IPS-20b (cell line): ENCODE measurements at regions not wholly inside any gene's neighbourhood (a gene's known extent, or its start where the extent isn't known, plus 50 kb on each side); places are given as distances from the start of the nearest gene placed in this dataset.

Source experiments
- H3K27ac ChIP-seq: one replicate; pipeline ENCODE4 v1.5.1; 2013; ENCODE audit warnings: low read length
- H3K27me3 ChIP-seq: 2 replicates; pipeline ENCODE4 v1.6.1; 2013; ENCODE audit warnings: mild to moderate bottlenecking, low read length, inconsistent platforms; ENCODE audit not compliant: insufficient read depth
- H3K36me3 ChIP-seq: 2 replicates; pipeline ENCODE4 v1.6.1; 2013; ENCODE audit warnings: low read depth, mild to moderate bottlenecking, inconsistent platforms, low read length, moderate library complexity; ENCODE audit not compliant: insufficient read depth
- H3K4me1 ChIP-seq: 2 replicates; pipeline ENCODE4 v1.6.1; 2013; ENCODE audit warnings: mild to moderate bottlenecking, control low read depth, inconsistent platforms, low read length, moderate library complexity; ENCODE audit not compliant: insufficient read depth
- H3K4me3 ChIP-seq: 2 replicates; pipeline ENCODE4 v1.5.1; 2013; ENCODE audit warnings: mild to moderate bottlenecking, low read length, inconsistent platforms
- H3K9ac ChIP-seq: 2 replicates; pipeline ENCODE4 v1.6.1; 2013; ENCODE audit warnings: low read depth, mild to moderate bottlenecking, inconsistent platforms, low read length, moderate library complexity
- H3K9me3 ChIP-seq: 2 replicates; pipeline ENCODE4 v1.6.1; 2013; ENCODE audit warnings: mild to moderate bottlenecking, low read depth, low read length, inconsistent platforms; ENCODE audit not compliant: insufficient read depth

GRCh38 chr2:59703796-59704195 is 849.7 kb downstream of the BCL11A start:
- Histone ChIP-seq H3K9me3 (no peaks in the 10 kb centered on the region), H3K36me3 (no peaks in the 10 kb centered on the region), H3K4me1 (no peaks in the 10 kb centered on the region), H3K4me3 (no peak overlapping the region), H3K27me3 (no peaks in the 10 kb centered on the region), H3K9ac (no peak overlapping the region), H3K27ac (no peak overlapping the region)

DNA sequence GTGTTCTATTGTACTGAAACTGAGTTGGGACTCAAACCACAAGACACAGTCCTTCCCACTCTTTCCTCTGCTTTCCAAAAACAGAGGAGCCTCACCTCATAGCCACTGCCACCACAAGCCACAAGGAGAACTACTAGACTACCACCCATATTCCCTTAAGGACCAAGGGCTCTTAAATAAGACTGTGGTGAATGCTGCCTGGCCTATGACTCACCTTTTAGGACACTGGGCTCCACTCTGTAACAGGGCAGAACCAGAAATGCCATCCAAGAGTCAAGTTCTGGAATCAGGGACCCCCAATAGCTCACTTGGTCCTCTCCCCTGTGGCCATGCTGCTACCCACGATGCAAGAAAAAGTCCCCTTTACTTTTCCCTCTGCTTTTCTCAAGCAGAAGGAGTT is 851.4 kb downstream of the BCL11A start:
- H3K4me1 ChIP-seq, result no peaks in the 10 kb centered on the region
- H3K36me3 ChIP-seq, result no peaks in the 10 kb centered on the region
- no peak overlapping the region for H3K9ac ChIP-seq
- no peak overlapping the region for H3K4me3 ChIP-seq
- no peaks in the 10 kb centered on the region for H3K27me3 ChIP-seq
- H3K9me3 ChIP-seq, result no peaks in the 10 kb centered on the region
- H3K27ac ChIP-seq, result no peak overlapping the region

- H3K9ac ChIP-seq, result no peak overlapping the region
Measured at GRCh38 chr2:59701271-59701994, 852.0 kb downstream of the BCL11A start.

GRCh38 chr2:59694176-59694575 is 859.3 kb downstream of the BCL11A start:
- Histone ChIP-seq H3K4me1 (no peaks in the 10 kb centered on the region), H3K36me3 (no peaks in the 10 kb centered on the region), H3K9ac (no peak overlapping the region), H3K27ac (no peak overlapping the region), H3K9me3 (no peaks in the 10 kb centered on the region; the same call in 1 of the 2 replicates), H3K4me3 (no peak overlapping the region), H3K27me3 (no peaks in the 10 kb centered on the region)

More at GRCh38 chr2:59701271-59701994, 852.0 kb downstream of the BCL11A start:
- H3K27me3 ChIP-seq, result no peaks in the 10 kb centered on the region
- no peaks in the 10 kb centered on the region for H3K4me1 ChIP-seq
- no peaks in the 10 kb centered on the region for H3K9me3 ChIP-seq
- H3K4me3 ChIP-seq, result no peak overlapping the region
- H3K36me3 ChIP-seq, result no peaks in the 10 kb centered on the region
- H3K27ac ChIP-seq, result no peak overlapping the region

DNA sequence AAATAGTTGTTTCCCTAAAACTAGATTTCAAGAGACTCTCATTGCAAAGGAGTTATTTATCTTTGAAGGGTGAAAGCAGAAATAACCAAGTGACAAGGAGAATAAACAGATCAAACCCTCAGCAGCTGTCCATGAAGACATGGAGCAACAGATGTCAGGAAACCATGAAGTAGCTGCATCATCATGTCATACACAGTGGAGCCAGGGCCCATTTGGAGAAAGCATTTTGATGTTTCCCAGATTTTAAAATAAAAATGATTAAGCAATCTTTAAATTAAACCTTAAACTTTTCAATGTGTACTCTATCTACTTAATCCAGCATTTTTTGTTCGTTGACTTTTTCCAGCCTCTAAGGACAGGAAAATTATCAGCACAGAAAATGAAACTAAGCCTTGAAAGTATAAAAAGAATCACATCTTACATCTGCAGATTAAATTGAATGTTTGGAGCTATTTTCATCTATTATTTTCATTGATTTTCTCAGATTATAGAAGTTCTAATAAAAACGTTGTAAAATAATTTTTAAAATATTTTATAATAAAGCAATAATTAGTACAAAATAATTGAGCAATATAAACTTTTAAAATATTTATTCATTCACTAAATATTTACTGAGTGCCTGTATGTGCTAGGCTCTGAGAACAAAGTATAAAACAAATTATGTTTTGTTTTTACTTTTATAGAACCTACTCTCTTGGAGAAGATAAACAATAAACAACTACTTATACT is 860.1 kb downstream of the BCL11A start:
- H3K27me3 ChIP-seq, result no peaks in the 10 kb centered on the region
- H3K9me3 ChIP-seq, result no peaks in the 10 kb centered on the region; the same call in 1 of the 2 replicates
- H3K27ac ChIP-seq, result no peak overlapping the region
- no peak overlapping the region for H3K4me3 ChIP-seq
- H3K9ac ChIP-seq, result no peak overlapping the region
- no peaks in the 10 kb centered on the region for H3K4me1 ChIP-seq
- H3K36me3 ChIP-seq, result no peaks in the 10 kb centered on the region

GRCh38 chr2:59691518-59692190 is 861.8 kb downstream of the BCL11A start:
- Histone ChIP-seq H3K27ac (no peak overlapping the region), H3K9ac (no peak overlapping the region), H3K36me3 (no peaks in the 10 kb centered on the region), H3K4me1 (no peaks in the 10 kb centered on the region), H3K4me3 (no peak overlapping the region), H3K27me3 (no peaks in the 10 kb centered on the region), H3K9me3 (no peaks in the 10 kb centered on the region; the same call in 1 of the 2 replicates)

GRCh38 chr2:59690849-59691248 is 862.6 kb downstream of the BCL11A start:
- Histone ChIP-seq H3K4me3 (no peak overlapping the region), H3K9me3 (no peaks in the 10 kb centered on the region; the same call in 1 of the 2 replicates), H3K27me3 (no peaks in the 10 kb centered on the region), H3K36me3 (no peaks in the 10 kb centered on the region), H3K9ac (no peak overlapping the region), H3K4me1 (no peaks in the 10 kb centered on the region), H3K27ac (no peak overlapping the region)

- Histone ChIP-seq H3K9ac (no peak overlapping the region), H3K4me3 (no peak overlapping the region), H3K27me3 (no peaks in the 10 kb centered on the region), H3K36me3 (no peaks in the 10 kb centered on the region), H3K9me3 (no peaks in the 10 kb centered on the region), H3K4me1 (no peaks in the 10 kb centered on the region), H3K27ac (no peak overlapping the region)
Measured at GRCh38 chr2:59684771-59685166, 868.7 kb downstream of the BCL11A start.

- H3K27ac ChIP-seq, result no peak overlapping the region
- no peaks in the 10 kb centered on the region for H3K4me1 ChIP-seq
- H3K36me3 ChIP-seq, result no peaks in the 10 kb centered on the region
- H3K27me3 ChIP-seq, result no peaks in the 10 kb centered on the region
- H3K4me3 ChIP-seq, result no peak overlapping the region
- H3K9ac ChIP-seq, result no peak overlapping the region
- H3K9me3 ChIP-seq, result no peaks in the 10 kb centered on the region
Measured at GRCh38 chr2:59684116-59684770, 869.2 kb downstream of the BCL11A start.

GRCh38 chr2:59680863-59681262 is 872.6 kb downstream of the BCL11A start:
- H3K27ac ChIP-seq, result no peak overlapping the region
- H3K36me3 ChIP-seq, result no peaks in the 10 kb centered on the region
- no peak overlapping the region for H3K9ac ChIP-seq
- no peaks in the 10 kb centered on the region for H3K9me3 ChIP-seq
- no peaks in the 10 kb centered on the region for H3K4me1 ChIP-seq
- H3K27me3 ChIP-seq, result no peaks in the 10 kb centered on the region
- no peak overlapping the region for H3K4me3 ChIP-seq

DNA sequence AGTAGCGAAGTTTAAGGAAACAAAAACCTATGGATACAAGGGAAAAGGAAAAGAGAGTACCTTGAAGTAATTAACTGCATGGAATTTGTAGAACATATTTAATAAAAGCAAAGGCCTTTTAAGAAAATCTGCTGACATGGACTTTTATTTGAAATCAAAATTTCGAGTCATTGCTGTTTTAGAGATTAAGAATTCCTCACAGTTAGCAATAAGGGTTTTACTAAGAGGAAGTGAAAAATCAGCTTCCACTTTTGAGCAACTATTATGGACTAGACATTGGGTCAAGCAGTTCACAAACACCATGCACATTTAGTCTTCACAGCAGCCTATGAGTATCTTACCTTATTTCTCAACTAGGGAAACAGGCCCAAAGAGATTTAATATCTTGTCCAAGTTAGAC is 876.3 kb downstream of the BCL11A start:
- no peaks in the 10 kb centered on the region for H3K4me1 ChIP-seq
- no peak overlapping the region for H3K9ac ChIP-seq
- no peak overlapping the region for H3K27ac ChIP-seq
- no peaks in the 10 kb centered on the region for H3K27me3 ChIP-seq
- H3K4me3 ChIP-seq, result no peak overlapping the region
- H3K9me3 ChIP-seq, result no peaks in the 10 kb centered on the region
- H3K36me3 ChIP-seq, result no peaks in the 10 kb centered on the region
